ENCODE measurements at regions not wholly inside any gene's neighbourhood (a gene's known extent, or its start where the extent isn't known, plus 50 kb on each side); places are given as distances from the start of the nearest gene placed in this dataset.
"Not testable (repeated sequence)": the region's sequence is repeated elsewhere in the genome, so short reads cannot be mapped to it uniquely, and the experiment has no call there.

GRCh38 chr6:134577998-134578397, 260.1 kb upstream of the SGK1 start:
- Mint-ChIP-seq H3K9me3 (ENCODE audit: unreplicated experiment) (no peaks in the 10 kb centered on the region), H3K4me1 (ENCODE audit: low read depth, unreplicated experiment) (no peaks in the 10 kb centered on the region), H3K36me3 (ENCODE audit: unreplicated experiment) (no peaks in the 10 kb centered on the region), H3K4me3 (ENCODE audit: unreplicated experiment) (no peak overlapping the region), H3K27ac (ENCODE audit: unreplicated experiment) (no peak overlapping the region), H3K27me3 (ENCODE audit: unreplicated experiment) (no peaks in the 10 kb centered on the region)
- TF ChIP-seq CTCF (IDR thresholded peaks at IDR 0.05; ENCODE audit: partially characterized antibody, unreplicated experiment): peak; percentile 18
- DNase-seq: no peak

GRCh38 chr6:134575221-134575620, 257.3 kb upstream of the SGK1 start:
- no peak overlapping the region for H3K4me3 Mint-ChIP-seq (ENCODE audit: unreplicated experiment)
- no peak overlapping the region for H3K27ac Mint-ChIP-seq (ENCODE audit: unreplicated experiment)
- no peak for DNase-seq
- H3K27me3 Mint-ChIP-seq (ENCODE audit: unreplicated experiment): no peaks in the 10 kb centered on the region
- H3K36me3 Mint-ChIP-seq (ENCODE audit: unreplicated experiment): no peaks in the 10 kb centered on the region
- no peaks in the 10 kb centered on the region for H3K4me1 Mint-ChIP-seq (ENCODE audit: low read depth, unreplicated experiment)
- no peaks in the 10 kb centered on the region for H3K9me3 Mint-ChIP-seq (ENCODE audit: unreplicated experiment)
- no peak for TF ChIP-seq CTCF (IDR thresholded peaks at IDR 0.05; ENCODE audit: partially characterized antibody, unreplicated experiment)

GRCh38 chr6:134574491-134574890, 256.6 kb upstream of the SGK1 start:
- Mint-ChIP-seq H3K27me3 (ENCODE audit: unreplicated experiment) (no peaks in the 10 kb centered on the region), H3K9me3 (ENCODE audit: unreplicated experiment) (no peaks in the 10 kb centered on the region), H3K4me1 (ENCODE audit: low read depth, unreplicated experiment) (no peaks in the 10 kb centered on the region), H3K4me3 (ENCODE audit: unreplicated experiment) (no peak overlapping the region), H3K27ac (ENCODE audit: unreplicated experiment) (no peak overlapping the region), H3K36me3 (ENCODE audit: unreplicated experiment) (no peaks in the 10 kb centered on the region)
- no peak for TF ChIP-seq CTCF (IDR thresholded peaks at IDR 0.05; ENCODE audit: partially characterized antibody, unreplicated experiment)
- DNase-seq: no peak

- H3K9me3 Mint-ChIP-seq (ENCODE audit: unreplicated experiment); DNase-seq; H3K4me3 Mint-ChIP-seq (ENCODE audit: unreplicated experiment); H3K36me3 Mint-ChIP-seq (ENCODE audit: unreplicated experiment); H3K4me1 Mint-ChIP-seq (ENCODE audit: low read depth, unreplicated experiment); H3K27me3 Mint-ChIP-seq (ENCODE audit: unreplicated experiment); H3K27ac Mint-ChIP-seq (ENCODE audit: unreplicated experiment): not testable (repeated sequence)
These were observed 252.1 kb upstream of the SGK1 start for GRCh38 chr6:134569996-134570395.

- Mint-ChIP-seq H3K4me3 (ENCODE audit: unreplicated experiment) (no peak overlapping the region), H3K9me3 (ENCODE audit: unreplicated experiment) (no peaks in the 10 kb centered on the region)
- DNase-seq: no peak
These were observed 246.8 kb upstream of the SGK1 start for GRCh38 chr6:134564705-134565104.

More at GRCh38 chr6:134564705-134565104, 246.8 kb upstream of the SGK1 start:
- no peak for TF ChIP-seq CTCF (IDR thresholded peaks at IDR 0.05; ENCODE audit: partially characterized antibody, unreplicated experiment)
- no peaks in the 10 kb centered on the region for H3K36me3 Mint-ChIP-seq (ENCODE audit: unreplicated experiment)
- no peak overlapping the region for H3K27ac Mint-ChIP-seq (ENCODE audit: unreplicated experiment)
- H3K27me3 Mint-ChIP-seq (ENCODE audit: unreplicated experiment): no peaks in the 10 kb centered on the region
- no peaks in the 10 kb centered on the region for H3K4me1 Mint-ChIP-seq (ENCODE audit: low read depth, unreplicated experiment)

All from glutamatergic neuron (in vitro differentiated cells).